ENCODE measurements at regions not wholly inside any gene's neighbourhood (a gene's known extent, or its start where the extent isn't known, plus 50 kb on each side); places are given as distances from the start of the nearest gene placed in this dataset.
"Not testable (repeated sequence)": the region's sequence is repeated elsewhere in the genome, so short reads cannot be mapped to it uniquely, and the experiment has no call there.

GRCh38 chr1:121558034-121558433 is 373.3 kb downstream of the SRGAP2C start:
- DNase-seq (ENCODE audit: low read depth in 4 of 4, low spot score in 3 of 4), result not testable (repeated sequence)

GRCh38 chr1:121558514-121558913 is 373.7 kb downstream of the SRGAP2C start:
- no peak for DNase-seq (ENCODE audit: low read depth in 4 of 4, low spot score in 3 of 4)

GRCh38 chr1:121566346-121566745 is 381.6 kb downstream of the SRGAP2C start:
- no peak for DNase-seq (ENCODE audit: low read depth in 4 of 4, low spot score in 3 of 4)

GRCh38 chr1:121569428-121569827 is 384.7 kb downstream of the SRGAP2C start:
- no peak for DNase-seq (ENCODE audit: low read depth in 4 of 4, low spot score in 3 of 4)

DNA sequence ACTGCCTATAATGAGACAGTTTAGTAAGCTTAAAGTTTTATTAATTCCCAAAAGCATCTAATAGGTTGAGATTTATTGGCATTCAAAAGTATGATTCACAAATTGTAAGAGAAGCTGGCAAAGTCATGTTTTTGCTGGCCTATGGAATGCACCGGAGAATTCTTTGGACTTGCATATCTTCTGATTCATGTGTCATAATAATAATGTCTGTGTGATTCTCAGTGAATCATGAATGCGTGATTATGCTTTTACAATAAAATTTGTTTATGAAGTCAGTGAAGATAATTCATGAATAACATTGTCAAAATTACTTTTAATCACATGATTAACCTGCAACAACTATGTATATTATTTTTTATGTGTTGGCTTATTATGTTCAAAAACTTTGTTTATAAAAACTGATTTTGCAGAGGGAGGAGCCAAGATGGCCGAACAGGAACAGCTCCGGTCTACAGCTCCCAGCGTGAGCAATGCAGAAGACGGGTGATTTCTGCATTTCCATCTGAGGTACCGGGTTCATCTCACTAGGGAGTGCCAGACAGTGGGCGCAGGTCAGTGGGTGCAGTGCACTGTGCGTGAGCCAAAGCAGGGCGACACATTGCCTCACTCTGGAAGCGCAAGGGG is 389.2 kb downstream of the SRGAP2C start:
- DNase-seq (ENCODE audit: low read depth in 4 of 4, low spot score in 3 of 4), result not testable (repeated sequence)

DNA sequence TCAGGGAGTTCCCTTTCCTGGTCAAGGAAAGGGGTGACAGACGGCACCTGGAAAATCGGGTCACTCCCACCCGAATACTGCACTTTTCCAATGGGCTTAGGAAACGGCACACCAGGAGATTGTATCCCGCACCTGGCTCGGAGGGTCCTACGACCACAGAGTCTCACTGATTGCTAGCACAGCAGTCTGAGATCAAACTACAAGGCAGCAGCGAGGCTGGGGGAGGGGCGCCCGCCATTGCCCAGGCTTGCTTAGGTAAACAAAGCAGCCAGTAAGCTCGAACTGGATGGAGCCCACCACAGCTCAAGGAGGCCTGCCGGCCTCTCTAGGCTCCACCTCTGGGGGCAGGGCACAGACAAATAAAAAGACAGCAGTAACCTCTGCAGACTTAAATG is 389.7 kb downstream of the SRGAP2C start:
- DNase-seq (ENCODE audit: low read depth in 4 of 4, low spot score in 3 of 4), result not testable (repeated sequence)

DNA sequence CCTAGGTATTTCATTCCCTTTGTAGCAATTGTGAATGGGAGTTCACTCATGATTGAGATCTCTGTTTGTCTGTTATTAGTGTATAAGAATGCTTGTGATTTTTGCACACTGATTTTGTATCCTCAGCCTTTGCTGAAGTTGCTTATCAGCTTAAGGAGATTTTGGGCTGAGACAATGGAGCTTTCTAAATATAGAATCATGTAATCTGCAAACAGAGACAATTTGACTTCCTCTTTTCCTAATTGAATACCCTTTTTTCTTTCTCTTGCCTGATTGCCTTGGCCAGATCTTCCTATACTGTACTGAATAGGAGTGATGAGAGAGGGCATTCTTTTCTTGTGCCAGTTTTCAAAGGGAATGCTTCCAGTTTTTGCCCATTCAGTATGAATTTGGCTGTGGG is 398.1 kb downstream of the SRGAP2C start:
- DNase-seq (ENCODE audit: low read depth in 4 of 4, low spot score in 3 of 4), result not testable (repeated sequence)

GRCh38 chr1:121586369-121587229 is 401.8 kb downstream of the SRGAP2C start:
- no peak for DNase-seq (ENCODE audit: low read depth in 4 of 4, low spot score in 3 of 4)

DNA sequence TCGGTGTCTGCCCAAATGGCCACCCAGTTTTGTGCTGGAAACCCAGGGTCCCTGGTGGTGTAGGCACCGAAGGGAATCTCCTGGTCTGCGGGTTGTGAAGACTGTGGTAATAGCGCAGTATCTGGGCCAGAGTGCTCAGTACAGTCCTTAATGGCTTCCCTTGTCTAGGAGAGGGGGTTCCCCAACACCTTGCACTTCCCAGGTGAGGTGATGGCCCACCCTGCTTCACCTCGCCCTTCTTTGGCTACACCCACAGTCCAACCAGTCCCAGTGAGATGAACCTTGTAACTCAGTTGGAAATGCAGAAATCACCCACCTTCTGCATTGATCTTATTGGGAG is 402.4 kb downstream of the SRGAP2C start:
- no peak for DNase-seq (ENCODE audit: low read depth in 4 of 4, low spot score in 3 of 4)

DNA sequence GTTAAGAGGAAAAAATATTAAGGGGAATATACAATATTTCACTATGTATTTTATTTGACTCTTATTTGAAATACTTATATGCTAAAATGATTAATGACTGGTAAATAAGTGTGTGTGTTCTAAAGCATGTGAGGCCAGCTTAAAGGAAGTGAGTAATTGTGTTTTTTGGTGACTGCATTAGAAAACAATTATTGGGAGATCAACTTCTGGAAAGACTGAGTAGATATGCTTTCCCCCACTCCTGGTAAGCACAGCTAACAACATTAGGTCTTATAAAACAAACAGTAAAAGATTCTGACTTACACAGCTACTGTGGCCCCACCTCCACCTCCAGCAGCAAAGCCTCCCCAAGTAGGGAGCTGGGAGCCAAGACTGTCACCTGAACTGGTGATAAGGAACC is 403.0 kb downstream of the SRGAP2C start:
- DNase-seq (ENCODE audit: low read depth in 4 of 4, low spot score in 3 of 4), result no peak

GRCh38 chr1:121594096-121594495 is 409.3 kb downstream of the SRGAP2C start:
- no peak for DNase-seq (ENCODE audit: low read depth in 4 of 4, low spot score in 3 of 4)

DNA sequence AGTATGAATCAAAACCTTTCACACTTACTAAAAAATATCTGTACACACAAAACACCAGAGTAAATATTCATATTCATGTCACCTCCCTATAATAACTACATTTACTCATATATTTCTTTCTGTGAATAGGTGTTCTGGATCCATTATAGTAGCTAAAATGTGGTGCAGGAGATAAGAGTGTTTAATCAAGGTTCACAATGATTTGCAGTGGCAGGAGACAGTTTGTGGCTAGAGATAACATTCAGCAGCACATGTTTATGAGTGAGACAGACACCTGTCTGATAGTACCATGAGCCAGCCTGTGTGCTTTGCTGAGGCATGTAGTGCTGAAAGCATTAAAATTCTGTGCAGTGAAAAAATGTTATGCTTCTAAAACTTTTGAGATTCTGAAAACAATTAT is 410.3 kb downstream of the SRGAP2C start:
- DNase-seq (ENCODE audit: low read depth in 4 of 4, low spot score in 3 of 4), result no peak

DNA sequence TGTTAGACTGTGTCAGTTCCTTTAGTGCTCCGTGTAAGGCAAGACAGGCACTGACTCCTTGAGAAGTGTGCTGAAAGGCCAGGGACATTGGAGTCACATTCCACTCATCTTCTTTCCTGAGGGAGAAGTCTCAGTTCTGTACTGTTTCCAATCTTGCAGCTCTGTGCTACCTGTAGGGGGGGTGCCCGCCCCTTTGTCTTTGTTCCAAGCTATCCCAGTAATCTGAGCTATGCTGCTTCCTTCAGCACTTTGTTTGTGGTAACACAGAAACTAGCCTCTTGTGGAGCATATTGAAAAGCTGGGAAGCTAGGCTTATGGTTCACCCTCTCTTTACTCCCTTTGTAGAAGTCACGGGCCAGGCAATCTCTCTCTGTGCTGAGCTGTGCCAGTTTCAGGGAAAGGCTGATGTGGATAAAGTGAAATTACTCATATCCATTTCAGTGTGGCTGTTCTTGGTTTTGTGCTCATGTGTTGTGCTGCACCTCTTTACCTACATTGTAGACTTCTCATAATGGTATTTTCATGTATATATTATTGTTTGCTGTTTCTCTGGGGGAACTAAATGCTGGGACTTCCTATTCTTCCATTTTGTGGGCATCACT is 420.2 kb downstream of the SRGAP2C start:
- not testable (repeated sequence) for DNase-seq (ENCODE audit: low read depth in 4 of 4, low spot score in 3 of 4)

DNA sequence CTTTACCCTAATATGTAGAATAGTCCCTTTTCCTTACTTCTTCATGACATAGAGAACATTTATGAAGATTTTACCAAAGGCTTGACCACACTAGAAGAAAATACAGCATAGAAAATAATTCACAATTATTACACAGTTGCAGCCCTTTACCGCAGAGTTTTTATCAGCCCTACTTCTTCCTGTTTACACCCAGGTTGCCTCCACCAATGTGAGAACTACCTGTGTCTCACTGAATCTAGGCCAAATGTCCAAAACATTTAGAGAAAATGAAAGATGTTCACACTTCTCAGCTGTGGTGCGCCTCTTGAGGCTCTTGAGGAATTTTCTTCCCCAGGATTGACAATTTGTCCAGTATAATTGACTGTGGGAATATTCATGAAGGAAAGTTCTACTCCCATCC is 422.7 kb downstream of the SRGAP2C start:
- not testable (repeated sequence) for DNase-seq (ENCODE audit: low read depth in 4 of 4, low spot score in 3 of 4)
